OCI-LY7 (cell line): ENCODE measurements at regions not wholly inside any gene's neighbourhood (a gene's known extent, or its start where the extent isn't known, plus 50 kb on each side); places are given as distances from the start of the nearest gene placed in this dataset.

ENCODE experiments used
- CTCF ChIP-seq: fragments of 200-600 bp; sonication (generic); conservative IDR thresholded peaks from 2 replicates; pipeline ENCODE4 v1.5.1; 2014; ENCODE audit warnings: mild to moderate bottlenecking, antibody characterized with exemption, low read length, moderate library complexity, mixed read lengths
- EZH2phosphoT487 ChIP-seq: fragments of 200-600 bp; sonication (generic); IDR thresholded peaks from 2 replicates; pipeline ENCODE4 v1.6.1; 2018; ENCODE audit warnings: low read depth, borderline replicate concordance, mild to moderate bottlenecking, mixed run types, antibody characterized with exemption, low read length, moderate library complexity, mixed read lengths

- no peak for TF ChIP-seq CTCF
- TF ChIP-seq EZH2phosphoT487 = no peak
Measured at GRCh38 chr5:26321278-26321677, 717.1 kb downstream of the CDH9 start.
